HG02852 (cell line): ENCODE measurements at regions not wholly inside any gene's neighbourhood (a gene's known extent, or its start where the extent isn't known, plus 50 kb on each side); places are given as distances from the start of the nearest gene placed in this dataset.

ENCODE experiments used
- ATAC-seq: cut with Tn5 transposase; IDR thresholded peaks from one replicate; pipeline ENCODE4 v1.9.1; 2021; ENCODE audit warnings: mild to moderate bottlenecking, moderate library complexity; ENCODE audit not compliant: unreplicated experiment

DNA sequence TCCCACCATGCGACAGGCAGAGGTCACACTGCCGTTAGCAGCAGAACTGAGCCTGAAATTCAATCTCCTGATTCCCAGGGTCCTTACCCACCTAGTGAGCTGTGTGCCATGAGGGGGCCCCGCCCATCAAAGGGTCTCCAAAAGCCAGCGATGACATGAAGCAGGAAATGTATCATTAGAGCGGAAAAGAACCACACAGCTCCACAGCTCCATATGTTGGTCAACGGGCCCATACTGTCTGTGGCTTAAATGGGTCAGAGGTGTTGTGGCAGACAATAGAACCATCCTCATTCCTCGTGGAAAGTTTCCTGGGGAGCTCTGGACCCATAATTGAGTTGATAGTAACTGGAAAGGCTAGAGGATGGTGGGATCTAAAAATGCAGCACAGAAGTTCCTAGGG is 68.1 kb upstream of the PODXL start:
- no peak for ATAC-seq

DNA sequence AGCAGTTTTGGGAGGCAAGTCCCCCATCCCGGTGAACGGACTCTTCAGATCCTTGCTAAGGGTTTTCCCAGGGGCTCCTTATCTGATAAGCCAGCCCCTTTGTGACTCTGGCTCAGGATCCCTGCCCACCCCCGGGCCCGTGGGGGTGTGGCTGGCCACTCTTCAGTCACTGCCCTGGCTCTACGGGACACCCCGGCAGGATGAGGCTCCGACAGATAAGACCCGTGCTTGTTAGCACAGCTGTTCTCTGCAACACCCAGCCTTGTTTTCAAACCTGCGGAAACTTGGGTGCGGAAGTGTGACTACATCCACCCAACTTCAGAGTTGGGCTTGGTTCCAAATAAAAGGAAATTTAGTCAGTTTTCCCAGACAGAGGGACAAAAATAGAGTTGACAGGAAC is 66.7 kb upstream of the PODXL start:
- ATAC-seq: no peak

DNA sequence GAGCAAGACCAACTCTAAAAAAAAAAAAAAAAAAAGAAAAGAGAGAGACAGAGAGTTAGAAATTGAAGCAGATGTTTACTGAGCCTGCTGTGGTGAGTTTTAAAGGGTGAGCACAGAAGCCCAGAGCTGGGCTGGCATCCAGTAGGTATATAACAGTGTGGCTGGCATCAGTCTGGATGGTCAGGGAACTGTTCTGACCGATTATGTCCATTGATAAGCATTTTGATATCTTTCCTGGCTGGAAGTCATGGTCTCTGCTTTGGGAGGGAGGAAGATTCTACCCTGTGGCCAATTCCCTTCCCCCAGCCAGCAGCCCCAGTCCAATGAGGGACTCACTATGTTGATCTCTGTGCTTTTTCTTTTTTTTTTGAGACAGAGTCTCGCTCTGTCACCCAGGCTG is 65.2 kb upstream of the PODXL start:
- no peak for ATAC-seq

DNA sequence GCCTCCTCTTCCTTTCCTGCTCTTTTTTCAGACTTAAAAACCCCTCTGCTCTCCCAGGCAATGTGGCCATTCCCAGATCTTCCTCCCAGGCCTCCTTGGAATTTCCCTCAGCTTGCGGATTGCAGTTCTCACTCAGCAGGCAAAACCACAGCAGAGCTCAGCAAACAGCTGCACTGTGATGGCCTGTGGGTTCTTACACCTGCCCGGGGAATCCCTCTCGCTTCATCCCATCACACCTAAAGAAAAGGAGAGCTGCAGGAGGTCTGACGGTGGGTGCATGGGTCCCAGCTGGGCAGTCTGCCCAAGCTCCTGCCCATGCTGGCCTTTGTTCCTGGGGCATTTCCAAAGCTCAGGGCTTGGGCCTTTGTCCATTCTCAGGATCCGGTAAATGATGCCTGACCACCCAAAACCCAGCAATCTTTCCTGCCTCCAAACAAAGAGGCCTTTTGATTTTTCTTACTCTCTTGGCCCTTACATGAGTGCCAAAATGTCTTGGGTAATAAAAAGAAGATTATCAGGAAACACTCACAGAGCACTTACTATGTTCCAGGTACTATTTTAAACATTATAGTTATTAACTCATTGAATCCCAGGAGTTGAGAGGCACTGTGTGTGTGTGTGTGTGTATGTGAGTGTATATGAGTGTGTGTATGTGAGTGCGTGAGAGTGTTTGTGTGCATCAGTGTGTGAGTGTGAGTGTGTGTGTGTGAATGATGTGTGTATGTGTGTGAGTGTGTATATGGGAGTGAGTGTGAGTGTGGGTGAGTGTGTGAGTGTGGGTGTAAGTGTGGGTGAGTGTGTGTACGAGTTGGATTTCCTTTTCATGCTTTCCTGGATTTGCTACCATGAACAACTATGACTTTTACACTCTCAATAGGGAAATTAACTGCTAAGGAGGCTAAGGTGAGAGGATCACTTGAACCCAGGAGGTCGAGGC is 64.5 kb upstream of the PODXL start:
- no peak for ATAC-seq

DNA sequence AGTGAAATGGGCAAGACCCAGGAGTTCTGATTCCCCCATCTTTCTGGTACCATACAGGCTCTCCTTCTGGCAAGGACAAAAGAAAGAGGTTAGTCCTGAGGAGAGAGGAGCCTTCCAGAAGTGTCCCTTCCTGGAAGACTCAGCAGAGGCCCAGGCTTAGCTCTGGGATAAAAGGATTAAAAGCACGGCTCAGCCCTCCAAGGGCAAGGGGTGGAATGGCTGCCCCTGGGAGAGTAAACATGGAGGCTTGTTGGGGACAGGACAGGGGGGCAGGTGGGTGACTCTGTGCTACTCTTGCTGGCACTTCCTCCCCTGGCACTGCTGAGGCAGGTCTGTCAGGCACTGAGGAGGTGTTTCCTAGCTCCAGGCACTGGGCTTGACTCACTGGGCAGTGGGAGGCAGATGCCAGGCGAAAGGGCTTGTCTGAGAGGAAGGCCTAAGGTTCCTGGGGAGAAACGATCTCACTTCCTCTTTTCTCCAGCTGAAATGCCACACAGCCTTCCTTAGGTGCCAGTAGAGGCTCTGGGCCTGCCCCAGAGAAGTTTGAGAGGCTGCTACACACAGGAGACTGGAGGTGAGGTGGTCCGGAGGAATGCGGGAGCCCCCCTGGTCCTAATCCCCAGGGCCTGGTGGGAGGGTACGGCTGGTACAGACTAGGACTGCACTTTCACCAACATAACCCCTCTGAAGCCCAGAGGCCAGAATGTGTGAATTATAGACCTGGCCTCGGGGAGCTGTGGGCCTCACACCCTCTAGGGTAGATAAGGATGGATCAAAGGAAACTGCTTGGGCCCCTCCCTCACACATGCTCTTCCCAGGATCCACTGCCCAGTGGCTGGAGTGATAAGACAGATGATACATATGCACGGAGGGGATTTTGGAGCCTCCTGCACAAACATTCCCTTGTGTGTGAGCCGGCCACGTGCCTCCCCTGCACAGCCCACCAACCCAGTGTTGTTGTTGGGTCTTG is 63.2 kb upstream of the PODXL start:
- no peak for ATAC-seq

DNA sequence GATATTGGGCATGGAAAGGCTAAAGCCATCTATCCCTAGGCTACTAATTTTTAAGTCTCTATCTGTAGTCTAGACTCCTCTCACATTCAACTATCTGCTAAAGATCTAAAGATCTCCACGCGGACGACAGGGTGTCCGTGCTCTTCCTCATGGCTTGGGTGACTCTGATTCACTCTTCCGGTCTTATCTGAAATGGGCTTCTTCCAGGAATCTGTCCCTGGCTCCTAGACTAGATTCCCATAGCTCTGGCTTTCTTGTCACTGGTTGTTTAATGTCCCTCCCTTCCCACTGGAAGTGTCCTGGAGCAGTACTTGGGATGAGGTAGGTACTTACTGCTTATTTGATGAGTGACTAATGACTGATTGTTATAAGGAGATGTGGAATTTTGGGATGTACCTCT is 62.0 kb upstream of the PODXL start:
- no peak for ATAC-seq

DNA sequence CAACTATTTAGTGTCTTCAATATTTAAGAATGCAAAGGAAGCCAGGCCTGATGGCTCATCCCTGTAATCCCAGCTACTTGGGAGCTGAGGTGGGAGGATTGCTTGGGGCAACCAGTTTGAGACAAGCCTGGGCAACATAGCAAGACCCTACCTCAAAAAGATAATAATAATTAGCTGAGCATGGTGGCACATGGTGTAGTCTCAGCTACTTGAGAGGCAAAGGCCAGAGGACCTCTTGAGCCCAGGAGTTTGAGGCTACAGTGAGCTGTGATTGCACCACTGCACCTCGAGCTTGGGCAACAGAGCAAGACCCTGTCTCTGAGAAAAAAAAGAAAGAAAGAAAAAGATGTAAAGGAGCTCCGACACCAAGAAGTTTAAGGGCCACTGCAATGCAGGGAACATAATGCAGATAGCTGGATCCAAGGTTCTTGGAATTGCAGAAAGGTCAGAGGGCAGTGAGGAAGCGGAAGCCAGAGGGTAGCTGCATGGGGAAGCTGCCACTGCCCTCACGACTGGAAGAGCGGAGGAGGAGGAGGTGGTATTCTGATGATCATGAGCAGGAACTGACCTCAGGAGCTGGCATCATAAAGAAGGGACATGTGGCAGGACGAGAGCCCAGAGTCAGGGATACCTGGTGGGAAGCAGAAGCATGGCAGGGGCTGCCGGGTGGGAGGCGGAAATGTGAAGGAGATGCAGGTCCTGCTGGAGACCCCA is 60.2 kb upstream of the PODXL start:
- no peak for ATAC-seq

DNA sequence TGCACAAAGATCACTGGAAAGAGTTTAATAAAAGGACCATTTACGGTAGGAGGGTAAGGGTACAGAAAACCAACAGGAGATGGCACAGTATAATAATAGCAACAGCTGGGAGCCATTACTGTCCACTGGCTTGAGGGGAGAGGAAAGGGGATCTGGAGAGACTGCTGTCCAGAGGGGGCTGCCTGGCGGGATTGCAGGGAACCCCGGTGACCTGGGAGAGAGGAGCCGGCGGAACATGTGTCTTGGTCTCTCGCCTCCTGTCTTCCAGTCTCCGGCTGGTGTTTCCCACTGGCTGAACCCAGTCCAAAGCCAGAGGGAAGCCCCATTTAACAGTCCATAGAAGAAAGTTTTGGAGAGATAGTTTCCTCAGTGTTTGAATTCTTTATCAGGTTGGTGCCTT is 57.5 kb upstream of the PODXL start:
- ATAC-seq: no peak

DNA sequence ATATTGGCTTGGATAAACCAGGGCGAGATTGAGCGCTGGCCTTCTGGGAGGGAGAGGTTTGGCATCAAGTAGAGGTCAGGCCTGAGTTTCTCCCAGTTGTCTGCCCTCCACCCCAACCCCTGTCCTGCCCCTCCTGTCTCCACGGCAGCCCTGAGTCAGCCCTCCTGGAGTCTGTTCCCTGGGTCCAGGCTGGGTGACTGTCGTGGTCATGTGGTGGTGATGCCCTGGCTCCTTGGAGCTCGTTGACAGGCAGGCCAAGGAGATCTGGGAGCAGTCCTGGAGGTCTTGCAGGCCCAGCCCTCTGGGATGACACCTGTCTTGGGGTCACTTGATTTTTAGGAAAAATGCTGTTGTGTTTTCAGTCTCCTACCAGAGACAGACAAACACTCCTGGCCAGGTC is 53.6 kb upstream of the PODXL start:
- no peak for ATAC-seq

DNA sequence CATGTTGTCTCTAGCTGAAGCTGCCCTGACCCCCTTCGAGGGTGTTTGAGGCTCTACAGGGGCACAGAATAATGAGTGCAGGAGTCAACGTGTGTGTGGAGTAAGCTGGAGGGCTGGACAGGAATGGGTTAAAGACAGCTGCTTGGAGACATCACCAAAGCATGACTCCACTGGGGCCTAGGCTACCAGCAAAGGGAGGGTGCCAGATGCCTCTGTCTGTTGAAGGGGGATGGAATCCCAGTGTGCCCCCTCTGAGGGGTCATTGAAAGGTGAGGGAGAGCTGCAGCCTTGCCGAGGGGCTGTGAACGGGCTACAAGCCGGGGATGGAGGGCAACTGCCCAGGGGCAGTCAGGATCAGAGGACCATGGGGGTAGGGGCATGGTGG is 51.7 kb upstream of the PODXL start:
- no peak for ATAC-seq

DNA sequence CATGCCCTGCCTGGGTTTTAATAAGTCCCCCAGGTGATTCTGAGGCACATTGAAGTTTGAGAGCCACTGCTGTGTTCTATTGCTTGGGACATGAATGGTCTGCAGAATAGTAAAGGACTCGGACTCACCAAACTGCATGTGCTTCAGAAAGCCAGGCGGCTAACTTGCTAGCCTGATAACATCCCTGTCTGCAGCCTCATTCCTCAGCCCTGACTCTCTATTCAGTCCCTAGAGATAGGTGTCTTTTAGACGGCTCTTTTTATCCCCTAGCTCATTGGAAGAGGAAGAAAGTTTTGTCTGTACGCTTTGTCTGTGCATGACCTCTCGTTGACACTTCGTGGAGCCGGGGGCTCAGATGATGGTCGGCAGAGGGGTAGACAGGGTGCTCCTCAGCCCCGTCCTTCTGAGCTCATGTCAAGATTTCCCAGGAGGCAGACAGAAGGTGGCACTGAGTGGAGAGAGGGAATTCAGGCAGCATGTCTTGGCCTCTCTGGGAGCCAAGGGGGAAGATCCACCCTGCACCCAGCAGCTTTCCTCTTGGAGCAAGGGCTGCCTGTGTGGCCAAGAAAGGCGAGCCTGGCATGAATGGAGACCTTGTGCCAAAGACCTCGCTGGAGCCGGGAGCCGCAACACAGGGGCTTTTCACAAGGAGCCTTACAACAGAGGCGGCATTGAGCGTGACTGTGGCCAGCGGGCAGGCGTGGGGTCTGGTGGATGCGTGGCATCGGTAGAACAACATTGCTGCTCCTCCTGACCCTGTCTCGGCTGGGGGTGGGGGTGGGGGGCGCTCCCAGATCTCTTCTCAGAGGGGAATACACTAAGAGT is 51.1 kb upstream of the PODXL start:
- ATAC-seq: no peak

DNA sequence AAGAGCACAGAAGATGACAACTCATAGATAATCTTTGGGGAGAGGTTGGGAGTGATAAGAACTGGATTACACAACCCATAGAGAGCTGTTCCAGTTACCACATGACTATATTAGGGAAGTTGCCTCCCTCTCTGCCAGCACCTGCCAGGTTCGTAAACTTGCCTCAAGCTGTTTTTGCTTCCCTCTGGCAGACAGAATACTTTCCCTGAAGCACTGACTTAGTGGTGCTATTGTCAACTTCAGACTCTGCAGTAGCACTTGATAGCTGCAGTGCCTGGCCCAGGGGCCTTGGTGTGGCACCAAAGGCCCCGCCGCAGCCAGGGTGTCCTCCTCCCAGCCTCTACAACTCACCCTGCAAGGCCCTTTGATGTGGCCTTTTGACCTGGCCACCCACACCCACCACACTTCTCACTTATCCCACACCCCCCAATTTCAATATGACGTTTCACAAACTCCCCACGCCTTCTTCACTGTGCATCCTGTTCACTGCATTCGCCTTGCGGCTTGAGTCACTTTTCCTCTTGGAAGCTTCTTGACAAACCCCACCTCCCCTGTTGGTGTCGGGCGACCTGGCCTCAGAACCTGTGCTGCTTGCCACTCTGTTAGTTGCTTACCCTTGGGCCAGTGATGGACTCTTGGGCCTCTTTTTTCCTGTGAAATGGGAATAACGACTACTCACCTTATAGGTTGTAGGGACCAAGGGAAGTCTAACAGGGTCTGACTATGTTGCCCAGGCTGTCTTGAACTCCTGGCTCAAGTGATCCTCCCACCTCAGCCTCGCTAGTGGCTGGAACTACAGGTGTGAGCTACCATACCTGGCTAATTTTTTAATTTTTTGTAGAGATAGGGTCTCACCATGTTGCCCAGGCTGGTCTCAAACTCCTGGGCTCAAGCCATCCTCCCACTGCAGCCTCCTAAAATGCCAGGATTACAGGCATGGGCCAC is 50.2 kb upstream of the PODXL start:
- no peak for ATAC-seq
